HG03460 (cell line): ENCODE measurements at regions not wholly inside any gene's neighbourhood (a gene's known extent, or its start where the extent isn't known, plus 50 kb on each side); places are given as distances from the start of the nearest gene placed in this dataset.
"Not testable (repeated sequence)": the region's sequence is repeated elsewhere in the genome, so short reads cannot be mapped to it uniquely, and the experiment has no call there.

Source experiments
- ATAC-seq: cut with Tn5 transposase; IDR thresholded peaks from one replicate; pipeline ENCODE4 v1.9.1; 2021; ENCODE audit not compliant: unreplicated experiment

GRCh38 chr2:5629510-5629909 is 62.7 kb upstream of the SOX11 start:
- not testable (repeated sequence) for ATAC-seq

- not testable (repeated sequence) for ATAC-seq
These were observed 55.1 kb upstream of the SOX11 start for GRCh38 chr2:5637051-5637450.
